ENCODE measurements at regions not wholly inside any gene's neighbourhood (a gene's known extent, or its start where the extent isn't known, plus 50 kb on each side); places are given as distances from the start of the nearest gene placed in this dataset.

DNA sequence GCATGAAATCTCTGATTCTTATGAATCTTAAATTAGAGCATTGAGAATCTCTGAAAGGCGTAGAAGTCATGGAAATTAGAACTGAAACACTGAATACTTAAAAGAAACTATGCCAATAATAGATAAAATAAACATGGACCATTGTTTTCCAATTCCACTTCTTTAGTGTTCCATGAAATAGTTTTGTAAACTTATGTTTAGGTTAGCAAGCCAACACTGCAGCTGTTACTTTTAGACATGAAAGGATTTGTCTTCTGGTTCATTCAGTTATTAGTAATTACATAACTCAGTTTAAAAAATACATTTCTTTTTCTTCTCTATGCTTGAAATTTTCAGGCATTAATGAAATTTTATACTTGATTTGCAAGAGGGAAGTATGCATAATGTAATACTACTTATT lies 733.4 kb upstream of the NUDT12 start:
- in situ Hi-C loops (cut with HindIII; ENCODE audit: low sequenced_read_pairs): no loop called here

DNA sequence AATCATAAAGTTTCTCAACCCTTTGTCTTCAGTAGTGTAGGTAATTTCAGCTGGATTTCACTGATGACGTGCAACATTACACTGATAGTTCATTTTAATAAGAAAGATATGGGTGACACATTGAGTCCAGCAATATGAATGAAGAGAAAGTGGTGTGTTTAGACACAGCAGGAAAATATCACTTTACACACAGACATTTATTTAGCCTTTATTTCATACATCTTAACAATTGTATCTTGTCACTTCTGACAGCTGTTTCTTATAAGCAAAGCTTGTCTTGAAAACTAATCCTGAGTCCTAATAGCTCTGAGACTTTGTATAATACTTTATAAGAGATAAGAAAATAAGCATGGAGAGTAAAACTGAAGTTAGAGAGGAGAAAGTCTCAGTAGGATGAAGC lies 720.5 kb upstream of the NUDT12 start:
- in situ Hi-C loops (cut with HindIII; ENCODE audit: low sequenced_read_pairs): no loop called here

DNA sequence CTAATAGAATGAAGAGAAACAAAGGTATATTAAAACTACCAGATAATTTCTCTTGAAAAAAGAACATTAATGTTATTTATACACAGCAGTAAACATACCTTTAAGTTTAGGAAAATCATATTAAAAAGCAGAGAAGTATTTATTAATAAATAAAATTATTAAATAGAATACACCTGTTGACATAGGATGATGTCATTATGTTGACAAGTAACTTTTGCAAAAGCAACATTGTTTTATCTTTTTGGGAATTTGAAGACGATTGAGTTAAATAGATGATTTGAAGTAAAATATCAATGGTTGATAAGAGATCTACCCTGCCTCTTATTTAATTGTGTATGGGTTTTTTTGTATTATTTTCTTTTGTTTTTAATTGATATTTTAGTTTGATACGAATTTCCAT lies 711.1 kb upstream of the NUDT12 start:
- in situ Hi-C loops (cut with HindIII; ENCODE audit: low sequenced_read_pairs): no loop called here

- in situ Hi-C loops (cut with HindIII; ENCODE audit: low sequenced_read_pairs): no loop called here
Observed at GRCh38 chr5:104267320-104268015, 704.9 kb upstream of the NUDT12 start.

DNA sequence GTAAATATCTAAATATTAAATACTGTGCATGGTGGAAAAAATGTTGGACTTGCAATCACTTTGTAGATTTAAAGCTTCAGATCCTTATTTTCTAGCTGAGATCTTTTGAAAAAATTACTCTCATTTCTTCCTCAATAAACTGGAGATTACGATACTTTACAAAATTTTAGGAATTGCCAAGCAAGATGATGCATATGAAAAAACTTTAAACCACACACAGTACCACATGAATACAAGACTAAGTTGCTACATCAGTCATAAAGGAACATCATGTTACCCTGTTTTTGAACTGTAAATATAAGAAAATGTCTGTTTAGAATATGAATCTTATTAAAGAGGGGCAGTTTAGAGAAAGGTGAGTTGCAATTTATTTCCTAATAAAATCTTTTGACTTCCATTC lies 703.6 kb upstream of the NUDT12 start:
- in situ Hi-C loops (cut with HindIII; ENCODE audit: low sequenced_read_pairs): no loop called here

DNA sequence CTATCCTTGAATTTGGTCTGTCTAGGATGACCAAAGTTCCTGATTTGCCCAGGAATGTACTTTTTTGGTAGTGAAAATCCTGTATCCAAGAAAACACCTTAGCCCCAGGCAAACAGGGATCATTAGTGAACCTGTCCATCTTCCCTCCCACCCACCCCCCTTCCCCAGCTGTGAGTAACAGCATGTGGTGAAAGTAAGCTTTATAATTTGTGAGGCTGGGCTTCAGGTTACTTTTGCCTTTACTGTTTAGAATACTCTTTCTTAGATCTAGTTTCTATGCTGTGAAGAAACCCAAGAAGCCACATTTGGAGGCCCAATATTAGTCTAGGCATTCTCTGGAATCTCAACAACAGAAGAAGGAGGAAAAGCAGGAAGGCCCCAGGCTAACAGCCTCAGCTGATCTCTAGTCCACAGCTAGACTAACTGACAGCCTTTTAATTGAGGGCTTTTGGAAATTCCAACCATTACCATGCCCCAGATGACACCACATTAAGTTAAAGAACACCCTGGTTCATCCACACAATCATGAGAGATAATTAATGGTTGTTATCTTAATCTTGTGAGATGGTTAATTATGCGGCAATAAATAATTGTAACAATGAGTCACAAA lies 703.0 kb upstream of the NUDT12 start:
- in situ Hi-C loops (cut with HindIII; ENCODE audit: low sequenced_read_pairs): no loop called here

GRCh38 chr5:104247260-104247659 lies 684.7 kb upstream of the NUDT12 start:
- in situ Hi-C loops (cut with HindIII; ENCODE audit: low sequenced_read_pairs): no loop called here

DNA sequence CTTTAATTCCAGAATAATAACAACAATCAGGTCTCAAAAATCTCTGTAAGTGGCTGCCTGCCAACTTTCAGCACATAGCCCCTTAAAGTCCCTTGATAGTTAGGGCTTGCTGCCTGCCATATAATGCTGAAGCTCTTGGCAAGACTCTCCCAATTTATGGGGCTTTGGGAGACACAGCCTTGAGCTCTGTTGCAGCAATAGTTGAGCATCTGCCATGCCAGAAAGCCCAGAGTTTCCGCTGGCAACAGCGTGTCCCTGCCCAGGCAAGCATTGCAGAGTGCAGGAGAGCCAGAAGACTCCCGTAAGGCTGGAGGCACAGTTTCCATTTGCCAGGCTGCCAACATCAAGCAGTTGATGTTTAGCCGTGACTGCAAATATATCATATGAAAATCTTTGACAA lies 678.5 kb upstream of the NUDT12 start:
- in situ Hi-C loops (cut with HindIII; ENCODE audit: low sequenced_read_pairs): no loop called here

DNA sequence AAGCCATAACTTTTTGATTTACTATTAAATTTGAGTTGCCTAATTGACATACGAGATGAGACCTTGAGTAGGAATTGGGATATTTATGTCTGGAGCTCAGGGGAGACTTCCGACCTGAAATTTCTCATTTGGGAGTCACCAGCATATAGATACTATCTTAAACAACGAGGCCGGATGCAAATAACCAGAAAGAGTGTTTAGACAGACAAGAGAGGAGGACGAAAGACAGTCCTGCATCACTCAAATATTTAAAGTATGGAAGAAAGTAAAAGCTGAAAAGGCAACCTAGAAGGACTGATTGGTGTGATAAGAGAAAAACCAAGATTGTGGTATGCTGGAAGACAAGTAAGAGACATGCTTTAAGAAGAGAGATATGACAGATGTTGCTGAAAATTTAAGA lies 675.0 kb upstream of the NUDT12 start:
- in situ Hi-C loops (cut with HindIII; ENCODE audit: low sequenced_read_pairs): no loop called here

GRCh38 chr5:104223885-104224773 lies 661.5 kb upstream of the NUDT12 start:
- in situ Hi-C loops (cut with HindIII; ENCODE audit: low sequenced_read_pairs): no loop called here

DNA sequence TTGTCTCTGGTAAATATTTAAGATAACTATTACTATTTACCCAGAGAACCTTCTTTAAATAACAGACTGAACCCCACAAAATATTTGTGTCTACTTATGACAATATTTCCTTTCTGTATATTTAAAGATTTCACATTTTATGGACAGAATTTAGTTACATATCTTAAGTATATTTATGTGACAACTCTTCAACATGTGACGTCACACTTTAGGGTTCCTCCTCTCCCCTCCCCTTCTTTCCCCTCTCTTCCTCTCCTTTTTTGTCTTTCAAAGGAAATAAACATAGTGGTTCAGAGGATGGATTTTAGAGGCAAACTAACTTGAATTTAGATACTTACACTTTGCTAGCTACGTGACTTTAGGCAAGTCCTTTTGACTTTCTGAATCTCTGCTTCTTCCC lies 655.6 kb upstream of the NUDT12 start:
- in situ Hi-C loops (cut with HindIII; ENCODE audit: low sequenced_read_pairs): no loop called here

- in situ Hi-C loops (cut with HindIII; ENCODE audit: low sequenced_read_pairs): no loop called here
Observed at GRCh38 chr5:104213216-104213615, 650.6 kb upstream of the NUDT12 start.

- in situ Hi-C loops (cut with HindIII; ENCODE audit: low sequenced_read_pairs): no loop called here
Observed at GRCh38 chr5:104199771-104200170, 637.2 kb upstream of the NUDT12 start.

DNA sequence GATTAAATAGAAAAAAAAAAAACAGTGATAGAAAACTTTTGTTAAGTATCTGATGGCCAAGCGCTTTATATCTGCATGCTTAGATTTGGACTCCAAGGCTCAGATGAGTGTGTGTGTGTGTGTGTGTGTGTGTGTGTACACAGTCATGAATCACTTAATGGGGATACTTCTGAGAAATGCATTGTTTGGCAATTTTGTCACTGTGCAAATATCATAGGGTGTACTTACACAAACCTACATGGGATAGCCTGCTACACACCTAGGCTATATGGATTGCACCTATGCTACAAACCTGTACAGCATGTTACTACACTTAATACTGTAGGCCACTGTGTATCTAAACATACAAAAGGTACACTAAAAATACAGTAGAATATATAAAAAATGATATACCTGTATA lies 635.6 kb upstream of the NUDT12 start:
- in situ Hi-C loops (cut with HindIII; ENCODE audit: low sequenced_read_pairs): no loop called here

DNA sequence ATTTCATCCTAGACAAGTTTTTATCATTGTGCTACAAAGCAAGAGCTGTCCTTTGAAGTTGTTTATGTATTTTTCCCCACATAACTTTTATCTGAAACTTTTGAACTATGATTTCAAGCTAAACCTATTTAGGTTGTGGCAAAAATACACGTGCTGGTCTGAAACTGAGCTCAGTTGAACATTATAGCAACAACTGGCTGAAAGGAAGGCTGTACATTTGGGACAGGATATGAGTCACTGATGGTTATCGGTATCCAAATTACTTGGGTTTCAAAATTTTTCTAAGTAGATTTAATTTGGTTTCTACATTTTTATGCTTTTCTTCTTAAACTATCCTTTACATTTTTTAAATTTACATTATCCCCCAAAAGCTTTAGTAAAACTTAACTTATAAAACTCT lies 627.3 kb upstream of the NUDT12 start:
- in situ Hi-C loops (cut with HindIII; ENCODE audit: low sequenced_read_pairs): no loop called here

- in situ Hi-C loops (cut with HindIII; ENCODE audit: low sequenced_read_pairs): no loop called here
Observed at GRCh38 chr5:104189031-104189430, 626.4 kb upstream of the NUDT12 start.

GRCh38 chr5:104187656-104188055 lies 625.1 kb upstream of the NUDT12 start:
- in situ Hi-C loops (cut with HindIII; ENCODE audit: low sequenced_read_pairs): no loop called here

DNA sequence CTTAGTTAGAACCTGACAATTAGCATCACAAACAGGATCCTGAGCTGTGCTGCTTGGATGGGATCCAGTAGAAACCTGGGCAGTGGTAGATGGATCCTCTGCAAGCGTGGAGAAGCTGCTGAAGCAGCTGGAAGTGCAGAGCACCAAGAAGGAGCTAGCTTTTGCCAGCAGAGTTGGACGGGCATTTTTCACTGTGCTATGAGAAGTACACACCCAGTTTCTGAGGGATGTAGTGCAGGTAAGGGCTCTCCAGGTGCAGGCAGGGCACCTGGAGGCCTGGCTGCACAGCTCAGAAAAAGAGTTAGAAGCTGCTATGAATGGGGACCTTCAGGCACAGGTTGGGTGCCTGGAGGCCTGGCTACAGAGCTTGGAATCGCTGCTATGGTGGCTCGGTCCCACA lies 623.9 kb upstream of the NUDT12 start:
- in situ Hi-C loops (cut with HindIII; ENCODE audit: low sequenced_read_pairs): no loop called here

DNA sequence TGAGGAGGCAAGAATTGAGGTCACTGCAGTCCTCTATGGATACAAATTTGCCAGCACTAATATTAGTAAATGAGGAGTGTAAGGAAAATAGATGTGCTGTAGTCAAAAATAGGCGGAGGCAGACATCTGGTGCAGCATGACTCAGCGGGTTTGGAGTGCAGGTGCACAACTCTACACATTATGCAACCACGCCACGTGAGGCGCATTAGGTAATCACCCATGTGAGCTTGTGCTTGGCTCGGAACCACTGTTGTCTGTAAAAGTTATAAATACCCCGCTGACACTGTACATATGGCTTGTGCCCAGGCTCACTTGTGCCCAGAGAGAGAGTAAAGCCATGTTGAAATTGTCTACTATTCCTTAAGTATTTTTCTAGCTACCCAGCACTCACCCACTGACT lies 623.5 kb upstream of the NUDT12 start:
- in situ Hi-C loops (cut with HindIII; ENCODE audit: low sequenced_read_pairs): no loop called here

GRCh38 chr5:104184264-104184663 lies 621.7 kb upstream of the NUDT12 start:
- in situ Hi-C loops (cut with HindIII; ENCODE audit: low sequenced_read_pairs): no loop called here

GRCh38 chr5:104178829-104179456 lies 616.4 kb upstream of the NUDT12 start:
- in situ Hi-C loops (cut with HindIII; ENCODE audit: low sequenced_read_pairs): no loop called here

All from endothelial cell of hepatic sinusoid (primary cell).